ENCODE measurements at regions not wholly inside any gene's neighbourhood (a gene's known extent, or its start where the extent isn't known, plus 50 kb on each side); places are given as distances from the start of the nearest gene placed in this dataset.

- TF ChIP-seq CTCF (conservative IDR thresholded peaks at IDR 0.05; ENCODE audit: low read depth, low read length): no peak
- no peak for DNase-seq (ENCODE audit: low read depth)
- no peak overlapping the region for H3K4me3 ChIP-seq (ENCODE audit: low read depth, low read length)
Measured at GRCh38 chr10:112883360-112884178, 66.5 kb upstream of the TCF7L2 start.

GRCh38 chr10:112884179-112884504, 65.9 kb upstream of the TCF7L2 start:
- no peak for TF ChIP-seq CTCF (conservative IDR thresholded peaks at IDR 0.05; ENCODE audit: low read depth, low read length)
- DNase-seq (ENCODE audit: low read depth): no peak
- no peak overlapping the region for H3K4me3 ChIP-seq (ENCODE audit: low read depth, low read length)

- no peak overlapping the region for H3K4me3 ChIP-seq (ENCODE audit: low read depth, low read length)
- no peak for DNase-seq (ENCODE audit: low read depth)
- TF ChIP-seq CTCF (conservative IDR thresholded peaks at IDR 0.05; ENCODE audit: low read depth, low read length): no peak
Measured at GRCh38 chr10:112886463-112886862, 63.6 kb upstream of the TCF7L2 start.

GRCh38 chr10:112887968-112888367, 62.1 kb upstream of the TCF7L2 start:
- TF ChIP-seq CTCF (conservative IDR thresholded peaks at IDR 0.05; ENCODE audit: low read depth, low read length): no peak
- DNase-seq (ENCODE audit: low read depth): no peak

GRCh38 chr10:112895292-112895691, 54.8 kb upstream of the TCF7L2 start:
- no peak overlapping the region for H3K4me3 ChIP-seq (ENCODE audit: low read depth, low read length)
- no peak for TF ChIP-seq CTCF (conservative IDR thresholded peaks at IDR 0.05; ENCODE audit: low read depth, low read length)
- DNase-seq (ENCODE audit: low read depth): no peak

More at GRCh38 chr10:112887968-112888367, 62.1 kb upstream of the TCF7L2 start:
- no peak overlapping the region for H3K4me3 ChIP-seq (ENCODE audit: low read depth, low read length)

GRCh38 chr10:112896273-112896672, 53.8 kb upstream of the TCF7L2 start:
- TF ChIP-seq CTCF (conservative IDR thresholded peaks at IDR 0.05; ENCODE audit: low read depth, low read length): no peak
- DNase-seq (ENCODE audit: low read depth): no peak
- H3K4me3 ChIP-seq (ENCODE audit: low read depth, low read length): no peak overlapping the region

- no peak for TF ChIP-seq CTCF (conservative IDR thresholded peaks at IDR 0.05; ENCODE audit: low read depth, low read length)
- no peak for DNase-seq (ENCODE audit: low read depth)
- H3K4me3 ChIP-seq (ENCODE audit: low read depth, low read length): no peak overlapping the region
Measured at GRCh38 chr10:112896722-112897121, 53.3 kb upstream of the TCF7L2 start.

All from epithelial cell of proximal tubule (primary cell).